Liver (tissue), 3 donors: ENCODE measurements at regions not wholly inside any gene's neighbourhood (a gene's known extent, or its start where the extent isn't known, plus 50 kb on each side); places are given as distances from the start of the nearest gene placed in this dataset.

Source experiments
- RAD21 ChIP-seq, 2 donors: IDR thresholded peaks; 2 replicates each; pipeline ENCODE4 v1.6.1; 2016; ENCODE audit warnings: antibody characterized with exemption in 2 of 2, mild to moderate bottlenecking in 2 of 2
- SP1 ChIP-seq: IDR thresholded peaks from 2 replicates; pipeline ENCODE4 v1.6.1; 2018; ENCODE audit warnings: antibody characterized with exemption, mild to moderate bottlenecking
- TF ChIP-seq, protein P1 (sequence below): fragments of 150-350 bp; IDR thresholded peaks from 2 replicates; pipeline ENCODE4 v1.5.1; 2017; ENCODE audit warnings: improper control_type of control experiment, low read depth, low read length; ENCODE audit not compliant: missing input control
- TF ChIP-seq, protein P2 (sequence below): IDR thresholded peaks from 2 replicates; pipeline ENCODE4 v1.6.1; 2016; ENCODE audit warnings: antibody characterized with exemption, mild to moderate bottlenecking
- TF ChIP-seq, protein P3 (sequence below): IDR thresholded peaks from 2 replicates; pipeline ENCODE4 v1.6.1; 2016; ENCODE audit warnings: antibody characterized with exemption
- donor health status: healthy.
- donor health status: healthy.

DNA sequence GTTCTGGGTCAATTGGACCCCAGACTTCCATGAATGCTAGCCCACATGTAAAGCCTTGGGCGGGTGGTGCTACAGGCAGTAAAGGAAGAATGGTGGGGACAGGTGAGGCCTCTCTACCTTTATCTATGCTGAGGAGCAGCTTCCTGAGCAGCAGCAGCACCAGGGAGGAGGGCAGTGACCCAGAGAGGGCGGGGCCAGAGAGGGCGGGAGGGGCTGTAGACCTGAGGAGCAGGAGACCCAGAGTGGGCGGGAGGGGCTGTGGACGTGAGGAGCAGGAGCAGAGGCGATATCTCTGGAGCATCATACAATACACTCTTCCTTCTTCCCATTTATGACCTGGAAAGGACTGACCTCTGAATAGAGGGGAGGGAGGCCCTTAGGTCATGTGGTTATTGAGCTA is 165.9 kb downstream of the MTRR start:
- TF ChIP-seq, protein P1, sequence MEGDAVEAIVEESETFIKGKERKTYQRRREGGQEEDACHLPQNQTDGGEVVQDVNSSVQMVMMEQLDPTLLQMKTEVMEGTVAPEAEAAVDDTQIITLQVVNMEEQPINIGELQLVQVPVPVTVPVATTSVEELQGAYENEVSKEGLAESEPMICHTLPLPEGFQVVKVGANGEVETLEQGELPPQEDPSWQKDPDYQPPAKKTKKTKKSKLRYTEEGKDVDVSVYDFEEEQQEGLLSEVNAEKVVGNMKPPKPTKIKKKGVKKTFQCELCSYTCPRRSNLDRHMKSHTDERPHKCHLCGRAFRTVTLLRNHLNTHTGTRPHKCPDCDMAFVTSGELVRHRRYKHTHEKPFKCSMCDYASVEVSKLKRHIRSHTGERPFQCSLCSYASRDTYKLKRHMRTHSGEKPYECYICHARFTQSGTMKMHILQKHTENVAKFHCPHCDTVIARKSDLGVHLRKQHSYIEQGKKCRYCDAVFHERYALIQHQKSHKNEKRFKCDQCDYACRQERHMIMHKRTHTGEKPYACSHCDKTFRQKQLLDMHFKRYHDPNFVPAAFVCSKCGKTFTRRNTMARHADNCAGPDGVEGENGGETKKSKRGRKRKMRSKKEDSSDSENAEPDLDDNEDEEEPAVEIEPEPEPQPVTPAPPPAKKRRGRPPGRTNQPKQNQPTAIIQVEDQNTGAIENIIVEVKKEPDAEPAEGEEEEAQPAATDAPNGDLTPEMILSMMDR = no peak
- TF ChIP-seq RAD21 (IDR thresholded peaks at IDR 0.05) = no peak
- no peak for TF ChIP-seq SP1
- TF ChIP-seq, protein P2, sequence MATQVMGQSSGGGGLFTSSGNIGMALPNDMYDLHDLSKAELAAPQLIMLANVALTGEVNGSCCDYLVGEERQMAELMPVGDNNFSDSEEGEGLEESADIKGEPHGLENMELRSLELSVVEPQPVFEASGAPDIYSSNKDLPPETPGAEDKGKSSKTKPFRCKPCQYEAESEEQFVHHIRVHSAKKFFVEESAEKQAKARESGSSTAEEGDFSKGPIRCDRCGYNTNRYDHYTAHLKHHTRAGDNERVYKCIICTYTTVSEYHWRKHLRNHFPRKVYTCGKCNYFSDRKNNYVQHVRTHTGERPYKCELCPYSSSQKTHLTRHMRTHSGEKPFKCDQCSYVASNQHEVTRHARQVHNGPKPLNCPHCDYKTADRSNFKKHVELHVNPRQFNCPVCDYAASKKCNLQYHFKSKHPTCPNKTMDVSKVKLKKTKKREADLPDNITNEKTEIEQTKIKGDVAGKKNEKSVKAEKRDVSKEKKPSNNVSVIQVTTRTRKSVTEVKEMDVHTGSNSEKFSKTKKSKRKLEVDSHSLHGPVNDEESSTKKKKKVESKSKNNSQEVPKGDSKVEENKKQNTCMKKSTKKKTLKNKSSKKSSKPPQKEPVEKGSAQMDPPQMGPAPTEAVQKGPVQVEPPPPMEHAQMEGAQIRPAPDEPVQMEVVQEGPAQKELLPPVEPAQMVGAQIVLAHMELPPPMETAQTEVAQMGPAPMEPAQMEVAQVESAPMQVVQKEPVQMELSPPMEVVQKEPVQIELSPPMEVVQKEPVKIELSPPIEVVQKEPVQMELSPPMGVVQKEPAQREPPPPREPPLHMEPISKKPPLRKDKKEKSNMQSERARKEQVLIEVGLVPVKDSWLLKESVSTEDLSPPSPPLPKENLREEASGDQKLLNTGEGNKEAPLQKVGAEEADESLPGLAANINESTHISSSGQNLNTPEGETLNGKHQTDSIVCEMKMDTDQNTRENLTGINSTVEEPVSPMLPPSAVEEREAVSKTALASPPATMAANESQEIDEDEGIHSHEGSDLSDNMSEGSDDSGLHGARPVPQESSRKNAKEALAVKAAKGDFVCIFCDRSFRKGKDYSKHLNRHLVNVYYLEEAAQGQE = no peak
- TF ChIP-seq, protein P3, sequence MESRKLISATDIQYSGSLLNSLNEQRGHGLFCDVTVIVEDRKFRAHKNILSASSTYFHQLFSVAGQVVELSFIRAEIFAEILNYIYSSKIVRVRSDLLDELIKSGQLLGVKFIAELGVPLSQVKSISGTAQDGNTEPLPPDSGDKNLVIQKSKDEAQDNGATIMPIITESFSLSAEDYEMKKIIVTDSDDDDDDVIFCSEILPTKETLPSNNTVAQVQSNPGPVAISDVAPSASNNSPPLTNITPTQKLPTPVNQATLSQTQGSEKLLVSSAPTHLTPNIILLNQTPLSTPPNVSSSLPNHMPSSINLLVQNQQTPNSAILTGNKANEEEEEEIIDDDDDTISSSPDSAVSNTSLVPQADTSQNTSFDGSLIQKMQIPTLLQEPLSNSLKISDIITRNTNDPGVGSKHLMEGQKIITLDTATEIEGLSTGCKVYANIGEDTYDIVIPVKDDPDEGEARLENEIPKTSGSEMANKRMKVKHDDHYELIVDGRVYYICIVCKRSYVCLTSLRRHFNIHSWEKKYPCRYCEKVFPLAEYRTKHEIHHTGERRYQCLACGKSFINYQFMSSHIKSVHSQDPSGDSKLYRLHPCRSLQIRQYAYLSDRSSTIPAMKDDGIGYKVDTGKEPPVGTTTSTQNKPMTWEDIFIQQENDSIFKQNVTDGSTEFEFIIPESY = no peak
